ENCODE measurements at regions not wholly inside any gene's neighbourhood (a gene's known extent, or its start where the extent isn't known, plus 50 kb on each side); places are given as distances from the start of the nearest gene placed in this dataset.

- Histone ChIP-seq H3K9me3 (no peaks in the 10 kb centered on the region), H3K36me3 (replicated peaks in 1 of 2; ENCODE audit: insufficient read depth in 1 of 2, low read depth in 2 of 2) (no peaks in the 10 kb centered on the region), H3K27ac (no peak overlapping the region), H3K4me3 (no peak overlapping the region), H3K4me1 (peaks cover 17% of the 10 kb centered on the region), H3K27me3 (no peaks in the 10 kb centered on the region)
- 94 to 95% methylated on average over 18 of the region's 18 CpGs for WGBS, 2 donors
- ATAC-seq (no peak), DNase-seq (no peak)
- TF ChIP-seq POLR2A (IDR thresholded peaks at IDR 0.05) (no peak), CTCF (IDR thresholded peaks at IDR 0.05) (no peak)
- intact Hi-C loops (cut with DNase I), result no loop called here
These were observed 152.9 kb downstream of the ERMARD start for GRCh38 chr6:169904051-169904922.

DNA sequence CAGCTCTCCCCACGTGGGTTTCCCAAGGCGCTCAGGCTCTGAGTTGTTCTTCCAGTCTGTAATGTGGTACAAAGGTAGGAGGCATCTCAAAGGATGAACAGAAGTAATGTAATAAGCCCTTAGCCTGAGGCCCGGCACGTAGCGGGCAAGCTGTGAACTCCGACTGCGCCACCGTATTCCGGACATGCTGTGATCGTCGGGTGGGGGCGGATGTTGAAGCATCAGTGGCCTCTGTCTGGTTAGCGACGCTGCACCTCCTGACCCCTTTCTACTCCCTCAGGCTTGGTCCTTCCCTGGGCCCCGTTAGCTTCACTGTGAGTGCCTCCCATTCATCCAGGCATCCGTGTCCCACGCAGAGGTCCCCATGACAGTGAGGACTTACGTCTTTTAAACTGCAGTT is 151.7 kb downstream of the ERMARD start:
- Histone ChIP-seq H3K4me3 (no peak overlapping the region), H3K4me1 (peaks cover 17% of the 10 kb centered on the region), H3K36me3 (replicated peaks in 1 of 2; ENCODE audit: insufficient read depth in 1 of 2, low read depth in 2 of 2) (no peaks in the 10 kb centered on the region), H3K27me3 (no peaks in the 10 kb centered on the region), H3K9me3 (no peaks in the 10 kb centered on the region), H3K27ac (no peak overlapping the region)
- WGBS, 2 donors, result 94 to 95% methylated on average over 18 of the region's 18 CpGs
- TF ChIP-seq CTCF (IDR thresholded peaks at IDR 0.05) (no peak), POLR2A (IDR thresholded peaks at IDR 0.05) (no peak)
- intact Hi-C loops (cut with DNase I), result no loop called here
- DNase-seq (no peak), ATAC-seq (no peak)

GRCh38 chr6:169902604-169903003 is 151.2 kb downstream of the ERMARD start:
- no peak for TF ChIP-seq CTCF (IDR thresholded peaks at IDR 0.05)
- TF ChIP-seq POLR2A (IDR thresholded peaks at IDR 0.05), result no peak
- ATAC-seq (no peak), DNase-seq (no peak)
- Histone ChIP-seq H3K4me3 (no peak overlapping the region), H3K4me1 (peaks cover 17% of the 10 kb centered on the region), H3K36me3 (replicated peaks in 1 of 2; ENCODE audit: insufficient read depth in 1 of 2, low read depth in 2 of 2) (no peaks in the 10 kb centered on the region), H3K27ac (no peak overlapping the region), H3K9me3 (no peaks in the 10 kb centered on the region), H3K27me3 (no peaks in the 10 kb centered on the region)
- intact Hi-C loops (cut with DNase I), result no loop called here
- WGBS, 2 donors, result 95 to 97% methylated on average over 10 of the region's 10 CpGs

DNA sequence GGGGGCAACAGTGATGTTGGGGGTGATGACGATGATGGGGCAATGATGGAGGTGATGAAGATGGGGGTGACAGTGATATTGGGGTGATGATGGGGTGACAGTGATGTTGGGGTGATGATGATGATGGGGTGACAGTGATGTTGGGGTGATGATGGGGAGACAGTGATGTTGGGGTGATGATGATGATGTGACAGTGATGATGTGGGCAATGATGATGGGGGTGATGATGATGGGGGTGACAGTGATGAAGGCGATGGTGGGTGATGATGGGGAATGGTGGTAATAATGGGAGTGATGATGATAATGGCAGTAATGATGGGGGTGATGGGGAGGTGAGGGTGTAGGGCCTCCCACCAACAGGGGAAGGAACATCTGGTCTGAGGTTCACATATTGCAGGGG is 150.6 kb downstream of the ERMARD start:
- ATAC-seq (no peak), DNase-seq (no peak)
- H3K36me3 ChIP-seq (replicated peaks in 1 of 2; ENCODE audit: insufficient read depth in 1 of 2, low read depth in 2 of 2), result no peaks in the 10 kb centered on the region
- WGBS, 2 donors, result 92% methylated on average over 2 of the region's 2 CpGs
- peaks cover 17% of the 10 kb centered on the region for H3K4me1 ChIP-seq
- H3K27me3 ChIP-seq, result no peaks in the 10 kb centered on the region
- no peak overlapping the region for H3K4me3 ChIP-seq
- H3K9me3 ChIP-seq, result no peaks in the 10 kb centered on the region
- intact Hi-C loops (cut with DNase I), result no loop called here
- TF ChIP-seq POLR2A (IDR thresholded peaks at IDR 0.05), result no peak
- no peak overlapping the region for H3K27ac ChIP-seq

DNA sequence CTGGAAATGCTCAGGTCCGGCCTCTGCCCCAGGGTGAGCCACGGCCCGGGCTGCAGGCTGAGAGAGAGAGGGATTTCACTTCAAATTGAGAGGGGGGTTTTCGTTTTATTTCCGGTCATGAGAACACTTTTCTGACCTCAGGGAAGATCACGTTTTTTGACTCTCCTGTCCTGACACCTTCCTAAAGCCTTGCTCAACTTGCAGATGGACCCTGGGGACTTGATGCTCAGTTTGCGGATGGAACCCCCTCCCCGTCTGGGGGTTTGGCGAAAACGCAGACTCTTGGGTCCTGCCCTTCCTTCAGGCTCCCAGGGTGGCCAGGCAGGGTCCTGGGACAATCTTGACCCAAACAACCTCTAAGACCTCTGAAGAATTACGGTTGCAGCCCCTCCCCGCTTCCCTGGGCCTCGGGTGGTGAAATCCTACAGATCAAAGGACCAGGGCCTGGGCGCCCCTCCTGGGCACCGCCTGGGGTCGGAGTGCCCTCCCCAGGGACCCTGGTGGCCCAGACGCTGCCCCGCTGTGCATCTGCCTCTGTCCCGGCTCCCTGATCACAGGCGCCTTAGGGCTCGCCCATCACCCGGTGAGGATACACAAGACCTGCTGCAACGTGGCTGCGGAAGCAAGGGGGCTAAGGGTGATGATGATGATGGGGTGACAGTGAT is 148.2 kb downstream of the ERMARD start:
- H3K27ac ChIP-seq, result no peak overlapping the region
- no peaks in the 10 kb centered on the region for H3K27me3 ChIP-seq
- no peak for ATAC-seq
- no peak for DNase-seq
- peaks cover 2% of the 10 kb centered on the region for H3K4me1 ChIP-seq
- no peaks in the 10 kb centered on the region for H3K9me3 ChIP-seq
- no peaks in the 10 kb centered on the region for H3K36me3 ChIP-seq (replicated peaks in 1 of 2; ENCODE audit: insufficient read depth in 1 of 2, low read depth in 2 of 2)
- intact Hi-C loops (cut with DNase I), result no loop called here
- TF ChIP-seq POLR2A (IDR thresholded peaks at IDR 0.05), result no peak
- TF ChIP-seq CTCF (IDR thresholded peaks at IDR 0.05), result no peak
- H3K4me3 ChIP-seq, result no peak overlapping the region
- 71 to 77% methylated on average over 21 to 24 of the region's 24 CpGs for WGBS, 2 donors

Measured in body of pancreas (tissue), 4 donors.